Endothelial cell of umbilical vein (primary cell): ENCODE measurements at regions not wholly inside any gene's neighbourhood (a gene's known extent, or its start where the extent isn't known, plus 50 kb on each side); places are given as distances from the start of the nearest gene placed in this dataset.

ENCODE experiments used
- BruUV-seq: library from RNA; stranded (reverse); fragments of 400-500 nt; replicated peaks from 2 replicates; lab custom pipeline; 2021; lab: Mats Ljungman, UMichigan
- CTCF ChIA-PET: fragments of 300-600, 350-600 bp; sonication (Branson Sonifier 250); formaldehyde crosslinking; loops from one replicate; lab custom pipeline; 2021; ENCODE audit warnings: antibody characterized with exemption, inconsistent platforms; lab: Charles Lee
- POLR2A ChIA-PET: fragments of 300-600, 350-600 bp; sonication (Branson Sonifier 250); formaldehyde crosslinking; loops from one replicate; lab custom pipeline; 2021; ENCODE audit warnings: antibody characterized with exemption, inconsistent platforms; lab: Charles Lee
- DNase-seq: peaks from one replicate; pipeline ENCODE4 v3.0.0-alpha.2; 2011; ENCODE audit warnings: low read depth, low spot score
- FAIRE-seq: peaks from 2 replicates; lab custom pipeline; 2011; peaks lifted over from hg19 to GRCh38; lab: Jason Lieb, UNC
- H2AFZ ChIP-seq: 2 replicates; pipeline ENCODE4 v1.6.0; 2012; ENCODE audit warnings: low read depth, low read length, control low read depth, inconsistent platforms
- H3K27ac ChIP-seq: 2 replicates; pipeline ENCODE4 v1.5.1; 2011; ENCODE audit warnings: low read depth, mild to moderate bottlenecking, control low read depth, low read length, moderate library complexity; ENCODE audit not compliant: insufficient read depth
- H3K27me3 ChIP-seq, 2 experiments: 2 replicates each; pipeline versions ENCODE4 v1.6.0 to v1.6.1; 2011; ENCODE audit warnings: low read length in 2 of 2, mixed read lengths in 1 of 2; ENCODE audit not compliant: control insufficient read depth in 2 of 2, insufficient read depth in 2 of 2
- H3K36me3 ChIP-seq, 2 experiments: 2 replicates in 1 of 2; 3 replicates in 1 of 2; pipeline ENCODE4 v1.5.1; 2011; ENCODE audit warnings: low read length in 2 of 2, mild to moderate bottlenecking in 1 of 2, moderate library complexity in 1 of 2; ENCODE audit not compliant: control insufficient read depth in 2 of 2, insufficient read depth in 2 of 2; ENCODE audit errors: extremely low read depth in 1 of 2
- H3K4me1 ChIP-seq: 3 replicates; pipeline ENCODE4 v1.5.1; 2011; ENCODE audit warnings: mild to moderate bottlenecking, low read length; ENCODE audit not compliant: control insufficient read depth, insufficient read depth; ENCODE audit errors: extremely low read depth
- H3K4me2 ChIP-seq: 2 replicates; pipeline ENCODE4 v1.6.1; 2011; ENCODE audit warnings: low read length, control low read depth, mixed read lengths; ENCODE audit not compliant: insufficient read depth
- H3K4me3 ChIP-seq, 3 experiments: fragments of 200-600 bp in 1 of 3; sonication (generic), shearing (Covaris generic) in 1 of 3; replicated peaks in 1 of 3; 2 replicates each; pipeline ENCODE4 v1.5.1; 2011 to 2016; ENCODE audit warnings: control low read depth in 3 of 3, low read length in 3 of 3, mild to moderate bottlenecking in 2 of 3, inconsistent platforms in 1 of 3, low read depth in 1 of 3, moderate library complexity in 1 of 3; ENCODE audit not compliant: insufficient read depth in 1 of 3
- H3K79me2 ChIP-seq: 2 replicates; pipeline ENCODE4 v1.6.0; 2012; ENCODE audit warnings: low read length, inconsistent platforms; ENCODE audit not compliant: control insufficient read depth, insufficient read depth
- H3K9ac ChIP-seq: replicated peaks from 2 replicates; pipeline ENCODE3; 2011; ENCODE audit warnings: low read length, control low read depth; ENCODE audit not compliant: insufficient read depth; ENCODE audit errors: extremely low read depth
- H3K9me1 ChIP-seq: replicated peaks from 3 replicates; pipeline ENCODE4 v1.6.0; 2011; ENCODE audit warnings: mild to moderate bottlenecking, low read length; ENCODE audit not compliant: control insufficient read depth, insufficient read depth; ENCODE audit errors: extremely low read depth
- H3K9me3 ChIP-seq: replicated peaks from 2 replicates; pipeline ENCODE4 v1.5.1; 2012; ENCODE audit warnings: low read length, inconsistent platforms; ENCODE audit not compliant: control insufficient read depth, insufficient read depth
- H4K20me1 ChIP-seq: replicated peaks from 2 replicates; pipeline ENCODE3; 2011; ENCODE audit warnings: mild to moderate bottlenecking, low read length; ENCODE audit not compliant: control insufficient read depth, insufficient read depth; ENCODE audit errors: extremely low read depth
- EZH2 ChIP-seq: IDR thresholded peaks from 2 replicates; pipeline ENCODE4 v1.6.1; 2012; ENCODE audit warnings: borderline replicate concordance, low read depth, mild to moderate bottlenecking, moderate library complexity, low read length, inconsistent platforms; ENCODE audit not compliant: severe bottlenecking
- FOS ChIP-seq: IDR thresholded peaks from 2 replicates; pipeline ENCODE4 v1.6.1; 2011; ENCODE audit warnings: mild to moderate bottlenecking, low read length, moderate library complexity, borderline replicate concordance; ENCODE audit not compliant: insufficient read depth
- GATA2 ChIP-seq: IDR thresholded peaks from 2 replicates; pipeline ENCODE4 v1.7.0; 2011; ENCODE audit warnings: low read depth, mild to moderate bottlenecking, moderate library complexity, mixed read lengths, low read length; ENCODE audit not compliant: insufficient read length, insufficient read depth
- JUN ChIP-seq: IDR thresholded peaks from 2 replicates; pipeline ENCODE4 v1.6.1; 2011; ENCODE audit warnings: borderline replicate concordance, low read depth; ENCODE audit not compliant: insufficient read length, insufficient read depth
- MYC ChIP-seq: IDR thresholded peaks from one replicate; pipeline ENCODE4 v1.6.1; 2011; ENCODE audit warnings: mild to moderate bottlenecking, low read depth, low read length
- POLR2A ChIP-seq: IDR thresholded peaks from 2 replicates; pipeline ENCODE4 v1.6.1; 2012; ENCODE audit warnings: low read depth, mild to moderate bottlenecking, control low read depth, low read length
- POLR2AphosphoS5 ChIP-seq: IDR thresholded peaks from 2 replicates; pipeline ENCODE4 v1.6.1; 2012; ENCODE audit warnings: low read depth, mild to moderate bottlenecking, control low read depth, low read length, moderate library complexity; ENCODE audit not compliant: insufficient read depth
- dilution Hi-C: fragments of 300-500 bp; cut with MboI; formaldehyde crosslinking; loops from one replicate; pipeline ENCODE4 v1.15.0; 2019; ENCODE audit warnings: low sequenced_read_pairs; ENCODE audit not compliant: extremely low pct_ligation_motif_present
- intact Hi-C: fragments of 100-400 bp; cut with micrococcal nuclease; formaldehyde crosslinking; loops from one replicate; pipeline ENCODE4 v1.10.0; 2022
- TF ChIP-seq, protein P1 (sequence below): IDR thresholded peaks from 2 replicates; pipeline ENCODE4 v1.6.1; 2011; ENCODE audit not compliant: insufficient read depth, insufficient read length
- TF ChIP-seq, protein P2 (sequence below), 2 donors: IDR thresholded peaks; 1 replicate in 1 of 2; 2 replicates in 1 of 2; pipeline ENCODE4 v1.5.1; 2011; ENCODE audit warnings: low read length in 2 of 2, mild to moderate bottlenecking in 2 of 2, moderate library complexity in 2 of 2, control low read depth in 1 of 2, inconsistent platforms in 1 of 2, low read depth in 1 of 2; ENCODE audit not compliant: insufficient read depth in 1 of 2; ENCODE audit errors: extremely low read depth in 1 of 2

DNA sequence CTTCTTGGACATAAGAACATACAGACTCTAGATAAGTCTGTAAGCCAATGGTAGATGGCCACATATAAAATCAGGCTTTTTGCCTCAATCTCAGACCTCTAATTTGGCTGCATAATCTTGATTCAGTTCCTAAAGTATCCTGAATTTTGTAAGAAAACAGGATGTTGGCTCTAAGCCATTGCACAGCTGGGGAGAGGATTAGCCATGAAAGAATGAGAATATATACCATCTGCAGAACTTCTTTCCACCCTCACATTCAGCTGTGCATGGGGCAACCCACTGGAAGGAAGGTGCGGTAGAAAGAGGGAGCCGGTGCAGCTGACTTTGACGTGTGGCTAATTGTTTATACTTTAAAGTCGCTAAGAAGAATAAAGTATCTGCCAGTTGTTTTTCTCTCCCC is 1061.6 kb upstream of the FAM98A start:
- Histone ChIP-seq H3K27ac (no peak overlapping the region), H3K36me3 (no peaks in the 10 kb centered on the region), H3K9me3 (peaks cover 4% of the 10 kb centered on the region), H3K79me2 (no peaks in the 10 kb centered on the region), H3K9me1 (no peaks in the 10 kb centered on the region), H3K4me2 (no peak overlapping the region), H2AFZ (no peak overlapping the region), H4K20me1 (no peaks in the 10 kb centered on the region), H3K27me3 (no peaks in the 10 kb centered on the region), H3K9ac (no peak overlapping the region), H3K4me1 (no peaks in the 10 kb centered on the region), H3K4me3 (no peak overlapping the region)
- intact Hi-C loops, result no loop called here
- FAIRE-seq (no peak), DNase-seq (no peak)
- POLR2A ChIA-PET, result no interaction called here
- BruUV-seq, result no TSS peak
- CTCF ChIA-PET, result no interaction called here
- dilution Hi-C loops, result no loop called here
- TF ChIP-seq EZH2 (no peak), JUN (no peak), FOS (no peak), POLR2AphosphoS5 (no peak), GATA2 (no peak), MYC (no peak), POLR2A (no peak)
- TF ChIP-seq, protein P1, sequence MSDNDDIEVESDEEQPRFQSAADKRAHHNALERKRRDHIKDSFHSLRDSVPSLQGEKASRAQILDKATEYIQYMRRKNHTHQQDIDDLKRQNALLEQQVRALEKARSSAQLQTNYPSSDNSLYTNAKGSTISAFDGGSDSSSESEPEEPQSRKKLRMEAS, result no peak
- TF ChIP-seq, protein P2, sequence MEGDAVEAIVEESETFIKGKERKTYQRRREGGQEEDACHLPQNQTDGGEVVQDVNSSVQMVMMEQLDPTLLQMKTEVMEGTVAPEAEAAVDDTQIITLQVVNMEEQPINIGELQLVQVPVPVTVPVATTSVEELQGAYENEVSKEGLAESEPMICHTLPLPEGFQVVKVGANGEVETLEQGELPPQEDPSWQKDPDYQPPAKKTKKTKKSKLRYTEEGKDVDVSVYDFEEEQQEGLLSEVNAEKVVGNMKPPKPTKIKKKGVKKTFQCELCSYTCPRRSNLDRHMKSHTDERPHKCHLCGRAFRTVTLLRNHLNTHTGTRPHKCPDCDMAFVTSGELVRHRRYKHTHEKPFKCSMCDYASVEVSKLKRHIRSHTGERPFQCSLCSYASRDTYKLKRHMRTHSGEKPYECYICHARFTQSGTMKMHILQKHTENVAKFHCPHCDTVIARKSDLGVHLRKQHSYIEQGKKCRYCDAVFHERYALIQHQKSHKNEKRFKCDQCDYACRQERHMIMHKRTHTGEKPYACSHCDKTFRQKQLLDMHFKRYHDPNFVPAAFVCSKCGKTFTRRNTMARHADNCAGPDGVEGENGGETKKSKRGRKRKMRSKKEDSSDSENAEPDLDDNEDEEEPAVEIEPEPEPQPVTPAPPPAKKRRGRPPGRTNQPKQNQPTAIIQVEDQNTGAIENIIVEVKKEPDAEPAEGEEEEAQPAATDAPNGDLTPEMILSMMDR (IDR thresholded peaks at IDR 0.05; ENCODE audit: extremely low read depth in 1 of 2, insufficient read depth in 1 of 2, low read depth in 1 of 2, low read length in 2 of 2), result no peak
